ENCODE measurements at regions not wholly inside any gene's neighbourhood (a gene's known extent, or its start where the extent isn't known, plus 50 kb on each side); places are given as distances from the start of the nearest gene placed in this dataset.
A peak's percentile ranks its signal among the peaks of the same experiment; 100 is the strongest.

GRCh38 chrX:131816551-131817136 lies 206.5 kb upstream of the STK26 start:
- TF ChIP-seq POLR2A (IDR thresholded peaks at IDR 0.05) (no peak), CTCF (IDR thresholded peaks at IDR 0.05) (peak in 1 of 2 donors; percentile 88), POLR2AphosphoS5 (IDR thresholded peaks at IDR 0.05) (peak in 1 of 3 donors; percentile 36), EP300 (IDR thresholded peaks at IDR 0.05) (no peak)

All from suprapubic skin (tissue), 4 donors.